ENCODE measurements at regions not wholly inside any gene's neighbourhood (a gene's known extent, or its start where the extent isn't known, plus 50 kb on each side); places are given as distances from the start of the nearest gene placed in this dataset.

GRCh38 chr14:32027255-32027939, 49.7 kb upstream of the ARHGAP5 start:
- TF ChIP-seq CTCF (IDR thresholded peaks at IDR 0.05; ENCODE audit: insufficient read depth, low read length, poor library complexity, severe bottlenecking) (no peak), EZH2phosphoT487 (conservative IDR thresholded peaks at IDR 0.05; ENCODE audit: low read length) (no peak)

Data from SU-DHL-6 (cell line).